Gastroesophageal sphincter (tissue), 4 donors: ENCODE measurements at regions not wholly inside any gene's neighbourhood (a gene's known extent, or its start where the extent isn't known, plus 50 kb on each side); places are given as distances from the start of the nearest gene placed in this dataset.

Source experiments
- ATAC-seq: fragments of 150-250 bp; one replicate; pipeline ENCODE4 v1.9.1; 2016; ENCODE audit warnings: mild to moderate bottlenecking, moderate library complexity
- H3K27ac ChIP-seq, 4 donors: fragments of 200-600 bp; sonication (generic) in 3 of 4; 1 replicate in 3 of 4; 2 replicates in 1 of 4; pipeline ENCODE4 v1.5.1; 2016 to 2019
- H3K27me3 ChIP-seq: fragments of 200-600 bp; sonication (generic); one replicate; pipeline ENCODE4 v1.5.1; 2019
- H3K36me3 ChIP-seq, 2 donors: fragments of 200-600 bp; sonication (generic); one replicate each; pipeline ENCODE4 v1.5.1; 2019; ENCODE audit warnings: control low read depth in 1 of 2
- H3K4me1 ChIP-seq, 3 donors: fragments of 200-600 bp; sonication (generic); 1 replicate in 2 of 3; 2 replicates in 1 of 3; pipeline ENCODE4 v1.5.1; 2016 to 2019; ENCODE audit warnings: control low read depth in 2 of 3
- H3K4me3 ChIP-seq, 2 donors: fragments of 200-600 bp; sonication (generic); one replicate each; pipeline ENCODE4 v1.5.1; 2019; ENCODE audit warnings: mild to moderate bottlenecking in 1 of 2, moderate library complexity in 1 of 2
- H3K9me3 ChIP-seq, 3 donors: fragments of 200-600 bp; sonication (generic); one replicate each; pipeline ENCODE4 v1.5.1; 2017 to 2019; ENCODE audit warnings: control low read depth in 2 of 3
- EP300 ChIP-seq: sonication (generic); formaldehyde crosslinking; IDR thresholded peaks from one replicate; pipeline ENCODE4 v1.6.1; 2017; ENCODE audit warnings: antibody characterized with exemption, mild to moderate bottlenecking
- POLR2A ChIP-seq, 2 donors: fragments of 450-650 bp; IDR thresholded peaks; one replicate each; pipeline ENCODE4 v1.6.1; 2017; ENCODE audit warnings: antibody characterized with exemption in 2 of 2, mild to moderate bottlenecking in 2 of 2, moderate library complexity in 1 of 2
- POLR2AphosphoS5 ChIP-seq: sonication (generic); formaldehyde crosslinking; IDR thresholded peaks from one replicate; pipeline ENCODE4 v1.6.1; 2017; ENCODE audit warnings: antibody characterized with exemption
- WGBS, 2 donors: methylation state at CpG; one replicate each; pipeline ENCODE4 v1.1.5; 2018; ENCODE audit warnings: low coverage in 1 of 2; 5-methylcytosine and 5-hydroxymethylcytosine counted together
- TF ChIP-seq, protein P1 (sequence below), 4 experiments: fragments of 200-600 bp in 2 of 4; fragments of 450-650 bp in 2 of 4; sonication (generic) in 1 of 4; IDR thresholded peaks; one replicate each; pipeline ENCODE4 v1.5.1; 2017 to 2019; ENCODE audit warnings: antibody characterized with exemption in 4 of 4, mild to moderate bottlenecking in 2 of 4, moderate library complexity in 2 of 4

DNA sequence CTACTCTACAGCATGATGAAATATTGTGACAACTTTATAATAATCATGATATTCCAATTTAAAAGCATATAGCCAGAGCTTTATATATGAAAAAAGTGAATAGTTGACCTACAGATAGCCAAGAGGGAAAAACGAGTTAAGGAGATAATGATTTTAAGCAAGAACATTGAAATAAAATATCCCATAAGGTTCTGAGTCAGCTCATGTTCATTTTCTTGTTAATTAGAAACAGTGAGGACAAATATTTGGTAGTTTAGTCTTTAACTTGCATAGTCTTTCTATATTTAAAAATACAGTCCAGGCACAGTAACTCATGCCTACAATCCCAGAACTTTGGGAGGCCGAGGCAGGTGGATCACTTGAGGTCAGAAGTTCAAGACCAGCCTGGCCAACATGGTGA is 55.8 kb upstream of the CDH6 start:
- Histone ChIP-seq H3K27me3 (no peaks in the 10 kb centered on the region), H3K9me3 (no peaks in the 10 kb centered on the region), H3K27ac (no peak overlapping the region), H3K4me1 (no peaks in the 10 kb centered on the region), H3K36me3 (no peaks in the 10 kb centered on the region), H3K4me3 (no peak overlapping the region)
- 58 to 87% methylated on average over 2 of the region's 2 CpGs for WGBS, 2 donors
- no peak for ATAC-seq
- TF ChIP-seq, protein P1, sequence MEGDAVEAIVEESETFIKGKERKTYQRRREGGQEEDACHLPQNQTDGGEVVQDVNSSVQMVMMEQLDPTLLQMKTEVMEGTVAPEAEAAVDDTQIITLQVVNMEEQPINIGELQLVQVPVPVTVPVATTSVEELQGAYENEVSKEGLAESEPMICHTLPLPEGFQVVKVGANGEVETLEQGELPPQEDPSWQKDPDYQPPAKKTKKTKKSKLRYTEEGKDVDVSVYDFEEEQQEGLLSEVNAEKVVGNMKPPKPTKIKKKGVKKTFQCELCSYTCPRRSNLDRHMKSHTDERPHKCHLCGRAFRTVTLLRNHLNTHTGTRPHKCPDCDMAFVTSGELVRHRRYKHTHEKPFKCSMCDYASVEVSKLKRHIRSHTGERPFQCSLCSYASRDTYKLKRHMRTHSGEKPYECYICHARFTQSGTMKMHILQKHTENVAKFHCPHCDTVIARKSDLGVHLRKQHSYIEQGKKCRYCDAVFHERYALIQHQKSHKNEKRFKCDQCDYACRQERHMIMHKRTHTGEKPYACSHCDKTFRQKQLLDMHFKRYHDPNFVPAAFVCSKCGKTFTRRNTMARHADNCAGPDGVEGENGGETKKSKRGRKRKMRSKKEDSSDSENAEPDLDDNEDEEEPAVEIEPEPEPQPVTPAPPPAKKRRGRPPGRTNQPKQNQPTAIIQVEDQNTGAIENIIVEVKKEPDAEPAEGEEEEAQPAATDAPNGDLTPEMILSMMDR (IDR thresholded peaks at IDR 0.05), result no peak
- TF ChIP-seq POLR2A (IDR thresholded peaks at IDR 0.05) (no peak), EP300 (no peak), POLR2AphosphoS5 (no peak)

DNA sequence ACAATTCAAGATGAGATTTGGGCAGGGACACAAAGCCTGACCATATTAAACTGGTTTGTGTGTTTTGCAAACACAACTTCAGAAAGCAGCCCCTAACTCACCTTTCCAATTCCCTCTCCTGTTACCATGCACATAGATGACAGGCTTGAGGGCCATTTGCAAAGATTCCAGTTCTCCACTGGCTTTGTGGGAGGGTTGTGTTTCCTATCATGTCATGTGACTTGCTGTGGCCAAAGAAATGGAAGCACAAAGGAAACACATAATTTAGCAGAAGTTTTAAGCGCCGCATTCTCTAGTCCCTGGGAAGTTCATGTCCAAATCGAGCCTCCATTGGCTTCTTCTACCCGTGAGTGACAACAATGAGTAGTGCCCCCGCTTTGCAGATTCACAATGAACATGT is 57.9 kb upstream of the CDH6 start:
- ATAC-seq, result no peak
- Histone ChIP-seq H3K9me3 (no peaks in the 10 kb centered on the region), H3K27ac (no peak overlapping the region), H3K36me3 (no peaks in the 10 kb centered on the region), H3K4me3 (no peak overlapping the region), H3K27me3 (no peaks in the 10 kb centered on the region), H3K4me1 (no peaks in the 10 kb centered on the region)
- no peak for TF ChIP-seq POLR2A (IDR thresholded peaks at IDR 0.05)
- 96 to 98% methylated on average over 4 to 5 of the region's 5 CpGs for WGBS, 2 donors

DNA sequence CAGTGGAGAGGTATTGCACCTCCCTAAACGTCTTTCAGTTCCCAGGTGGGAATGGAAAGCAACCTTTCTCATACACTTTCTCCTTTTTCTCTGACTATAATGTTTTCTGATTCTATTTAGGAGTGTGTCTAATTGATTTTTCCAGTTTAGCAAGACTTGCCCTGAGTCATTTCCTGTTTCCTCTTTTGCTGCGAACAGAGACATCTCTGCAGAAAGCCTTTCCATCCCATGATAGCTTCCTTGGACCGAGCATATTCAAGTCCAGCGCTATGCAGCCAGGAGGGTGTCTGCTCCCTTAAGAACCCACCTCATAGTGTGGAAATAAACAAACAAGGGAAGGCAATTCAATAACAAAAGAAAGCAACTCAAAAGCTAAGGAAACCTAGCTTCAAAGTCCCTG is 60.0 kb upstream of the CDH6 start:
- 50 to 77% methylated on average over 3 to 4 of the region's 4 CpGs for WGBS, 2 donors
- no peak overlapping the region for H3K27ac ChIP-seq

GRCh38 chr5:31131381-31131891 is 62.0 kb upstream of the CDH6 start:
- TF ChIP-seq POLR2AphosphoS5, result no peak
- TF ChIP-seq POLR2A (IDR thresholded peaks at IDR 0.05), result no peak
- TF ChIP-seq EP300, result no peak
- TF ChIP-seq, protein P1 (IDR thresholded peaks at IDR 0.05), result no peak
- Histone ChIP-seq H3K4me1 (no peaks in the 10 kb centered on the region), H3K27ac (no peak overlapping the region), H3K36me3 (no peaks in the 10 kb centered on the region), H3K27me3 (no peaks in the 10 kb centered on the region), H3K4me3 (no peak overlapping the region), H3K9me3 (no peaks in the 10 kb centered on the region)
- WGBS, 2 donors, result 86 to 87% methylated on average over 8 to 10 of the region's 10 CpGs
- ATAC-seq, result no peak

More for the DNA sequence above, 60.0 kb upstream of the CDH6 start:
- no peak for TF ChIP-seq EP300
- TF ChIP-seq, protein P1 (IDR thresholded peaks at IDR 0.05), result no peak
- TF ChIP-seq POLR2AphosphoS5, result no peak
- TF ChIP-seq POLR2A (IDR thresholded peaks at IDR 0.05), result no peak
- ATAC-seq, result no peak
- Histone ChIP-seq H3K27me3 (no peaks in the 10 kb centered on the region), H3K36me3 (no peaks in the 10 kb centered on the region), H3K9me3 (no peaks in the 10 kb centered on the region), H3K4me3 (no peak overlapping the region), H3K4me1 (no peaks in the 10 kb centered on the region)

DNA sequence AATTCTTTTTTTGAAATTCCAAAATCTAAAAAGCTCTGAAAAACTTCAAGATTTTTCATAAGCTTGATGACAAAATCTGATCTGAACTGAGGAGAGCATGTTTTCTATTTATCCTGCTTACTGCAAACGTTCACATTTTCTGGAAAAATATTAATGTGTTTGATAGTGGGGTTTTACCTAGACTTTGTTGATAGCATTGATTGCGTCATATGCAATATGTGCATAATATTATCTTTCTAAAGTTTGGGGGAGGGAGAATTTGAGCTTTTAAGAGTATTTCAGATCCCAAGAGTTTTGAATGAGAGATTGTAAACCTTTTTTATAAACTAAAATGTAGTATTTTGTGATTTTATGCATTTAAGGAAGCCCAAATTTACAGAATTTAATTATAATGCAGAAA is 62.8 kb upstream of the CDH6 start:
- ATAC-seq, result no peak
- 87 to 91% methylated on average over 2 of the region's 2 CpGs for WGBS, 2 donors
- Histone ChIP-seq H3K4me3 (no peak overlapping the region), H3K27ac (no peak overlapping the region), H3K4me1 (no peaks in the 10 kb centered on the region), H3K9me3 (no peaks in the 10 kb centered on the region), H3K27me3 (no peaks in the 10 kb centered on the region), H3K36me3 (no peaks in the 10 kb centered on the region)
- TF ChIP-seq EP300 (no peak), POLR2AphosphoS5 (no peak), POLR2A (IDR thresholded peaks at IDR 0.05) (no peak)
- TF ChIP-seq, protein P1 (IDR thresholded peaks at IDR 0.05), result no peak
